WTC11 (cell line): ENCODE measurements at regions not wholly inside any gene's neighbourhood (a gene's known extent, or its start where the extent isn't known, plus 50 kb on each side); places are given as distances from the start of the nearest gene placed in this dataset.

ENCODE experiments used
- CBFB ChIP-seq: sonication (generic); formaldehyde crosslinking; IDR thresholded peaks from 2 replicates; pipeline ENCODE4 v1.8.1; 2022; ENCODE audit warnings: mild to moderate bottlenecking, low read depth, missing genetic modification reagents
- ELF4 ChIP-seq: sonication (generic); formaldehyde crosslinking; IDR thresholded peaks from 2 replicates; pipeline ENCODE4 v1.8.1; 2022; ENCODE audit warnings: low read depth, mild to moderate bottlenecking, moderate library complexity, missing genetic modification reagents
- MXD4 ChIP-seq: fragments of 250-450 bp; sonication (Bioruptor Pico); IDR thresholded peaks from 2 replicates; pipeline ENCODE4 v1.8.0; 2021; ENCODE audit warnings: mild to moderate bottlenecking, moderate library complexity, borderline replicate concordance
- NFE2L1 ChIP-seq: sonication (generic); formaldehyde crosslinking; IDR thresholded peaks from 2 replicates; pipeline ENCODE4 v1.8.1; 2023; ENCODE audit warnings: missing genetic modification reagents
- NFYB ChIP-seq: sonication (generic); formaldehyde crosslinking; conservative IDR thresholded peaks from 2 replicates; pipeline ENCODE4 v1.8.0; 2022; ENCODE audit warnings: low read depth, missing genetic modification reagents
- SP1 ChIP-seq: sonication (generic); formaldehyde crosslinking; conservative IDR thresholded peaks from 2 replicates; pipeline ENCODE4 v1.8.1; 2022; ENCODE audit warnings: missing genetic modification reagents
- TEAD4 ChIP-seq: sonication (generic); formaldehyde crosslinking; IDR thresholded peaks from 2 replicates; pipeline ENCODE4 v1.8.0; 2022; ENCODE audit warnings: mild to moderate bottlenecking, missing genetic modification reagents
- ZNF138 ChIP-seq: sonication (generic); formaldehyde crosslinking; conservative IDR thresholded peaks from 2 replicates; pipeline ENCODE4 v1.8.1; 2022; ENCODE audit warnings: mild to moderate bottlenecking, moderate library complexity, missing genetic modification reagents
- TF ChIP-seq, protein P1 (sequence below): sonication (generic); formaldehyde crosslinking; IDR thresholded peaks from 2 replicates; pipeline ENCODE4 v1.8.1; 2023; ENCODE audit warnings: mild to moderate bottlenecking, moderate library complexity, missing genetic modification reagents
- TF ChIP-seq, protein P2 (sequence below): fragments of 200-600 bp; IDR thresholded peaks from 2 replicates; pipeline ENCODE4 v1.8.0; 2022; ENCODE audit warnings: antibody characterized with exemption
- TF ChIP-seq, protein P3 (sequence below): sonication (generic); formaldehyde crosslinking; IDR thresholded peaks from 2 replicates; pipeline ENCODE4 v1.8.1; 2022; ENCODE audit warnings: low read depth, missing genetic modification reagents, borderline replicate concordance

DNA sequence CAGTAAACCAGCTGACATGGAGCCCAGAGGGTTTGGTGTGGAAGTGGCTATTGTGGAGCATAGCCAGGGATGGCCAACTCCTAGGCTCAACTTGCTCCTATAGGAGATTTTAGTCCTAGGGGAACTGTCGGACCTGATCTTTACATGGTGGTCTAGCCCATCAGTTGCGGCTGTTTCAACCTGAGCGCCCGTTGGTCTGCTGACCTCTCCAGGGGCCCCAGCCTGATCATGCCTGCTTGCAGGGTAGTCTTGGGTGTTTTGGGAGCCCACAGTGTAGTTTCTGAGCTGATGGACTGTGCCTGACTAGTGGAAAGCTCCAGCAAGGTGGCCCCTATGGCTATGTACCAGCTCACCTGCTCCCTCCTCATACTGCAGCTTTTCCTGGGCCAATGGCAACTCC, 597.0 kb downstream of the IQCM start:
- TF ChIP-seq ZNF138 (CRISPR knock-in tag) (no peak), MXD4 (CRISPR knock-in tag) (no peak), CBFB (CRISPR knock-in tag) (no peak), TEAD4 (no peak), NFE2L1 (CRISPR knock-in tag) (no peak), NFYB (no peak), SP1 (CRISPR knock-in tag) (no peak), ELF4 (no peak)
- TF ChIP-seq, protein P1, sequence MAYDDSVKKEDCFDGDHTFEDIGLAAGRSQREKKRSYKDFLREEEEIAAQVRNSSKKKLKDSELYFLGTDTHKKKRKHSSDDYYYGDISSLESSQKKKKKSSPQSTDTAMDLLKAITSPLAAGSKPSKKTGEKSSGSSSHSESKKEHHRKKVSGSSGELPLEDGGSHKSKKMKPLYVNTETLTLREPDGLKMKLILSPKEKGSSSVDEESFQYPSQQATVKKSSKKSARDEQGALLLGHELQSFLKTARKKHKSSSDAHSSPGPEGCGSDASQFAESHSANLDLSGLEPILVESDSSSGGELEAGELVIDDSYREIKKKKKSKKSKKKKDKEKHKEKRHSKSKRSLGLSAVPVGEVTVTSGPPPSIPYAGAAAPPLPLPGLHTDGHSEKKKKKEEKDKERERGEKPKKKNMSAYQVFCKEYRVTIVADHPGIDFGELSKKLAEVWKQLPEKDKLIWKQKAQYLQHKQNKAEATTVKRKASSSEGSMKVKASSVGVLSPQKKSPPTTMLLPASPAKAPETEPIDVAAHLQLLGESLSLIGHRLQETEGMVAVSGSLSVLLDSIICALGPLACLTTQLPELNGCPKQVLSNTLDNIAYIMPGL (CRISPR knock-in tag): no peak
- TF ChIP-seq, protein P2, sequence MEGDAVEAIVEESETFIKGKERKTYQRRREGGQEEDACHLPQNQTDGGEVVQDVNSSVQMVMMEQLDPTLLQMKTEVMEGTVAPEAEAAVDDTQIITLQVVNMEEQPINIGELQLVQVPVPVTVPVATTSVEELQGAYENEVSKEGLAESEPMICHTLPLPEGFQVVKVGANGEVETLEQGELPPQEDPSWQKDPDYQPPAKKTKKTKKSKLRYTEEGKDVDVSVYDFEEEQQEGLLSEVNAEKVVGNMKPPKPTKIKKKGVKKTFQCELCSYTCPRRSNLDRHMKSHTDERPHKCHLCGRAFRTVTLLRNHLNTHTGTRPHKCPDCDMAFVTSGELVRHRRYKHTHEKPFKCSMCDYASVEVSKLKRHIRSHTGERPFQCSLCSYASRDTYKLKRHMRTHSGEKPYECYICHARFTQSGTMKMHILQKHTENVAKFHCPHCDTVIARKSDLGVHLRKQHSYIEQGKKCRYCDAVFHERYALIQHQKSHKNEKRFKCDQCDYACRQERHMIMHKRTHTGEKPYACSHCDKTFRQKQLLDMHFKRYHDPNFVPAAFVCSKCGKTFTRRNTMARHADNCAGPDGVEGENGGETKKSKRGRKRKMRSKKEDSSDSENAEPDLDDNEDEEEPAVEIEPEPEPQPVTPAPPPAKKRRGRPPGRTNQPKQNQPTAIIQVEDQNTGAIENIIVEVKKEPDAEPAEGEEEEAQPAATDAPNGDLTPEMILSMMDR: no peak
- TF ChIP-seq, protein P3, sequence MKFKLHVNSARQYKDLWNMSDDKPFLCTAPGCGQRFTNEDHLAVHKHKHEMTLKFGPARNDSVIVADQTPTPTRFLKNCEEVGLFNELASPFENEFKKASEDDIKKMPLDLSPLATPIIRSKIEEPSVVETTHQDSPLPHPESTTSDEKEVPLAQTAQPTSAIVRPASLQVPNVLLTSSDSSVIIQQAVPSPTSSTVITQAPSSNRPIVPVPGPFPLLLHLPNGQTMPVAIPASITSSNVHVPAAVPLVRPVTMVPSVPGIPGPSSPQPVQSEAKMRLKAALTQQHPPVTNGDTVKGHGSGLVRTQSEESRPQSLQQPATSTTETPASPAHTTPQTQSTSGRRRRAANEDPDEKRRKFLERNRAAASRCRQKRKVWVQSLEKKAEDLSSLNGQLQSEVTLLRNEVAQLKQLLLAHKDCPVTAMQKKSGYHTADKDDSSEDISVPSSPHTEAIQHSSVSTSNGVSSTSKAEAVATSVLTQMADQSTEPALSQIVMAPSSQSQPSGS (CRISPR knock-in tag): no peak
